RWPE2 (cell line): ENCODE measurements at regions not wholly inside any gene's neighbourhood (a gene's known extent, or its start where the extent isn't known, plus 50 kb on each side); places are given as distances from the start of the nearest gene placed in this dataset.

Experiments used
- ATAC-seq: fragments of 200-7000 bp; cut with Tn5 transposase; 3 replicates; pipeline ENCODE4 v1.9.1; 2021; ENCODE audit warnings: low read depth
- DNase-seq: peaks from one replicate; pipeline ENCODE4 v3.0.0-alpha.2; 2020; ENCODE audit warnings: low spot score
- H3K27ac ChIP-seq: fragments of 450-650 bp; 2 replicates; pipeline ENCODE4 v1.5.1; 2017; ENCODE audit warnings: mild to moderate bottlenecking; ENCODE audit not compliant: poor library complexity, severe bottlenecking
- H3K27me3 ChIP-seq: fragments of 250-450 bp; sonication (Bioruptor Pico); 2 replicates; pipeline ENCODE4 v1.5.1; 2021; ENCODE audit warnings: mild to moderate bottlenecking, moderate library complexity; ENCODE audit not compliant: insufficient read depth, poor library complexity, severe bottlenecking
- H3K36me3 ChIP-seq: fragments of 250-450 bp; sonication (Bioruptor Pico); 2 replicates; pipeline ENCODE4 v1.5.1; 2020; ENCODE audit warnings: low read depth, mild to moderate bottlenecking, moderate library complexity
- H3K4me1 ChIP-seq: fragments of 250-450 bp; sonication (Bioruptor Pico); 2 replicates; pipeline ENCODE4 v1.5.1; 2021; ENCODE audit warnings: mild to moderate bottlenecking, moderate library complexity; ENCODE audit not compliant: insufficient read depth, poor library complexity, severe bottlenecking
- H3K4me3 ChIP-seq: fragments of 250-450 bp; sonication (Bioruptor Pico); 2 replicates; pipeline ENCODE4 v1.5.1; 2021; ENCODE audit warnings: mild to moderate bottlenecking, moderate library complexity; ENCODE audit not compliant: severe bottlenecking
- H3K9me3 ChIP-seq: fragments of 250-450 bp; sonication (Bioruptor Pico); 2 replicates; pipeline ENCODE4 v1.5.1; 2021; ENCODE audit warnings: mild to moderate bottlenecking, moderate library complexity; ENCODE audit not compliant: severe bottlenecking
- CTCF ChIP-seq: fragments of 450-650 bp; IDR thresholded peaks from one replicate; pipeline ENCODE4 v1.5.1; 2017; ENCODE audit warnings: mild to moderate bottlenecking, moderate library complexity; ENCODE audit not compliant: poor library complexity, severe bottlenecking

DNA sequence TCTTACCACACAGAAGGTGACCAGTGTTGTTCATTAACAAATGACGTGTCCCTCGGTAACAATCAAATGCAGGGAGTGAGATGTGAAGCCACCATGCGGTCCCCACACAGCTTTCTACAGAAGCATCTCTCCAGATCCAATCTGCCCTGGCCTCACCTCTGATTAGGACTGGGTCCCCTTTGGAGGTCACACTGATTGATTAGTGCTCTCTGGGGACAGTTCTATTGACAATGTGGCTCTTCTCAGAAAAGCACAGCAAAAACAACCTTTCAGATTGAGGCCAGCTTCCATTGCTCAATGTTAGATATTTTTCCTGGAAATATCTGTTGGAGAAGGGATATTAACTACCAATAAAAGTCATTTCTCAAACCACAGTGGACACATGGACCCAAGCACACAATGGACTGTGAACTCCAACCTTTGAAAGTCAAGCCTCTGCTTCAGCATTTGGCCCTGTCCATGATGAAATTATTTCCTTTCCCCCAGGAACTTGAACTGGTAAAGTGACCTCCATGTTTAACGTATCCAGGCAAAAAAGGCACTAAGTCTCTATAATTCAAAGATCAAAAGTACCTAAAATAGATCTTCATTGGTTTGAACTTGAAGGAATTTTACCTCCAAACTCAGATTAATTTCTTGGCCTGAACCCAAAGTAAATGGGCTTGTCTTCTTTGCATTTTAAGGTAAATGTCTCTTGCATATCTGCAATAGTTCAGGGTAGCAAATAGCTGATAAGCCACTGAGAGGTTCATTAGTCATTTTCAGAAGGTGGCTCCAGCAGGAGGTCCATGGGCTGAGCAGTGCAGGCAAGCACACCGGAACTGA is 118.5 kb downstream of the FOXA2 start:
- H3K27me3 ChIP-seq = no peaks in the 10 kb centered on the region
- no peak overlapping the region for H3K27ac ChIP-seq
- no peak for DNase-seq
- ATAC-seq = no peak
- no peak for TF ChIP-seq CTCF
- H3K36me3 ChIP-seq = no peaks in the 10 kb centered on the region
- peaks cover 13% of the 10 kb centered on the region for H3K4me1 ChIP-seq
- no peaks in the 10 kb centered on the region for H3K9me3 ChIP-seq
- H3K4me3 ChIP-seq = no peak overlapping the region

DNA sequence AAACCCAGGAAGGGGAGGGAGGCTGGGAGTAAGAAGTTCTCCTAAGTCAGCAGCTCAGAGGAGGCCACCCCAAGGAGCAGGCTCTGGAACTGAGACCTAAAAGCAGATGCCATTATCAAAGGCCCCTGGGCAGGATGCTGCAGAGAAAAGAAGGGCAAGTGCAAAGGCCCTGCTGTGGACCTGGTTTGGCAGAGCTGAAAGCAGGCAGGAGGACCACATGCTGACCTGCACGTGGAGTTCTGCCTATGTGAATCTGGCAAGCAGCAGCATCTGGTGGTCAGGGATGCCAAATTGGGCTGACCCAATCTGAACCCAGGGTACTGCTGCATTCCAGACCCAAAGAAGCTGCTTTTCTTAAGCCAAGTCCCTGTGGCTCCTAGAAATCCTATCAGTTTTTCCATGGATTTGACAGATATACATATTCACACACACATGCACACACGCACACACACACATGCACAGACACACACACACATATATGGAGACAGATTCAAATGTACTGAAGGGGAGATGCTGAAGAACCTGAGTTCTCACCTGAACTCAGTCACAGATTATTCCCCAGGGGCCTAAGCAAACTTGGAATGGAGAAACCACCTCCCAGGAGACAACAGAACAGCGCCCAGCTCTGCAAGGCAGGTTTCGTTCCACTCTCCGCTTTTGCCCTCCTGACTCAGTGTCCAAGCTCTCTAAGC is 119.9 kb downstream of the FOXA2 start:
- Histone ChIP-seq H3K27me3 (no peaks in the 10 kb centered on the region), H3K4me3 (no peak overlapping the region), H3K9me3 (no peaks in the 10 kb centered on the region), H3K27ac (no peak overlapping the region), H3K36me3 (no peaks in the 10 kb centered on the region), H3K4me1 (peaks cover 23% of the 10 kb centered on the region)
- no peak for DNase-seq
- no peak for TF ChIP-seq CTCF
- no peak for ATAC-seq

GRCh38 chr20:22462975-22463914 is 121.1 kb downstream of the FOXA2 start:
- H3K27ac ChIP-seq = no peak overlapping the region
- no peaks in the 10 kb centered on the region for H3K27me3 ChIP-seq
- H3K4me3 ChIP-seq = no peak overlapping the region
- DNase-seq (no peak), ATAC-seq (peak; percentile 82)
- no peak for TF ChIP-seq CTCF
- no peaks in the 10 kb centered on the region for H3K9me3 ChIP-seq
- no peaks in the 10 kb centered on the region for H3K36me3 ChIP-seq
- peaks cover 23% of the 10 kb centered on the region for H3K4me1 ChIP-seq

DNA sequence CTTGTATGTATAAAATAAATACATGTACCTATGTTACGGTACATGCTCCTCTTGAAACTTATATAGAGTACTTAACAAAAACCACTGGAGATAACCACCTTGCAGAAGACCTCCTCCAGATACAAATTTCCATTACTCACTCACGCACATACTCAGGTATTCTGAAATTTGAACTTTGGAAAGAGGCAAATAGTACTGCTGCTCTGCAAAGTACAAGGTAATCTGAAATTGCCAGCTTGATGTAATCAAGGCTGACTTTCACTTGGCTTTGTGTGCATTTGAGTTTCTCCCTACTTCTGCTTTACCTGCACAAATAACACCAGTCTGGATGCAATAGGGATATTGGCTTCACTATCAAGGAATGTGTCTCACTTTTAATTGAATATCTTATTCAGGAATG is 123.6 kb downstream of the FOXA2 start:
- Histone ChIP-seq H3K36me3 (no peaks in the 10 kb centered on the region), H3K27ac (no peak overlapping the region), H3K4me1 (peaks cover 23% of the 10 kb centered on the region), H3K4me3 (no peak overlapping the region), H3K27me3 (no peaks in the 10 kb centered on the region), H3K9me3 (no peaks in the 10 kb centered on the region)
- TF ChIP-seq CTCF = no peak
- no peak for ATAC-seq
- DNase-seq = no peak
